GM23248 (cell line): ENCODE measurements at regions not wholly inside any gene's neighbourhood (a gene's known extent, or its start where the extent isn't known, plus 50 kb on each side); places are given as distances from the start of the nearest gene placed in this dataset.

Experiments used
- EZH2 ChIP-seq: fragments of 200-600 bp; sonication (generic); IDR thresholded peaks from 2 replicates; pipeline ENCODE4 v1.6.1; 2018; ENCODE audit warnings: antibody characterized with exemption, mild to moderate bottlenecking; ENCODE audit not compliant: insufficient read depth, poor library complexity, severe bottlenecking
- EZH2phosphoT487 ChIP-seq: fragments of 200-600 bp; sonication (generic); IDR thresholded peaks from 2 replicates; pipeline ENCODE4 v1.6.1; 2018; ENCODE audit warnings: antibody characterized with exemption, moderate library complexity, mild to moderate bottlenecking, low read depth; ENCODE audit not compliant: insufficient read depth

GRCh38 chr2:217746808-217747207 is 256.0 kb downstream of the TNS1 start:
- no peak for TF ChIP-seq EZH2phosphoT487
- TF ChIP-seq EZH2 = no peak
